HEK293 (cell line): ENCODE measurements at regions not wholly inside any gene's neighbourhood (a gene's known extent, or its start where the extent isn't known, plus 50 kb on each side); places are given as distances from the start of the nearest gene placed in this dataset.

Experiments used
- CTCF ChIA-PET: fragments of 350-600 bp; formaldehyde crosslinking; extraction: SDS; loops from one replicate; lab custom pipeline; 2021; ENCODE audit warnings: antibody characterized with exemption; lab: Yijun Ruan, JAX
- POLR2A ChIA-PET: fragments of 300-600 bp; formaldehyde crosslinking; extraction: SDS; loops from one replicate; lab custom pipeline; 2020; ENCODE audit warnings: antibody characterized with exemption, inconsistent platforms; lab: Yijun Ruan, JAX
- H3K27ac ChIP-seq: fragments of 200-500 bp; sonication (Bioruptor generic); 2 replicates; pipeline ENCODE4 v1.5.1; 2014; ENCODE audit warnings: low read depth, low read length, control low read depth, inconsistent platforms; ENCODE audit errors: extremely low read depth
- H3K36me3 ChIP-seq, 2 experiments: fragments of 200-500 bp in 1 of 2; sonication (Bioruptor generic) in 1 of 2; 1 replicate in 1 of 2; 2 replicates in 1 of 2; pipeline ENCODE4 v1.5.1; 2014 to 2017; ENCODE audit warnings: inconsistent platforms in 2 of 2, low read length in 2 of 2; ENCODE audit not compliant: control insufficient read depth in 2 of 2, insufficient read depth in 1 of 2
- H3K4me1 ChIP-seq: fragments of 200-500 bp; sonication (Bioruptor generic); 2 replicates; pipeline ENCODE4 v1.5.1; 2014; ENCODE audit warnings: mild to moderate bottlenecking, low read length, inconsistent platforms; ENCODE audit not compliant: control insufficient read depth, insufficient read depth
- H3K4me3 ChIP-seq: 2 replicates; pipeline ENCODE4 v1.5.1; 2011; ENCODE audit warnings: low read depth, mild to moderate bottlenecking, control low read depth, low read length, moderate library complexity
- H3K9me3 ChIP-seq: fragments of 200-500 bp; sonication (Bioruptor generic); 2 replicates; pipeline ENCODE4 v1.5.1; 2014; ENCODE audit warnings: low read depth, low read length, inconsistent platforms; ENCODE audit not compliant: control insufficient read depth, insufficient read depth
- CTCF ChIP-seq: fragments of 450-650 bp; formaldehyde crosslinking; IDR thresholded peaks from 2 replicates; pipeline ENCODE4 v1.5.1; 2016; ENCODE audit warnings: missing biosample characterization, missing genetic modification characterization
- GLIS1 ChIP-seq: fragments of 450-650 bp; formaldehyde crosslinking; IDR thresholded peaks from 2 replicates; pipeline ENCODE4 v1.5.1; 2016; ENCODE audit warnings: missing biosample characterization, missing genetic modification characterization
- OVOL3 ChIP-seq: fragments of 450-650 bp; formaldehyde crosslinking; IDR thresholded peaks from 2 replicates; pipeline ENCODE4 v1.5.1; 2016; ENCODE audit warnings: missing biosample characterization, missing genetic modification characterization
- PRDM1 ChIP-seq: fragments of 450-650 bp; formaldehyde crosslinking; IDR thresholded peaks from 2 replicates; pipeline ENCODE4; 2016; ENCODE audit warnings: missing biosample characterization, missing genetic modification characterization
- SETDB1 ChIP-seq: IDR thresholded peaks from one replicate; pipeline ENCODE4 v1.6.1; 2017; ENCODE audit warnings: mild to moderate bottlenecking, low read length, moderate library complexity, mixed read lengths; ENCODE audit not compliant: insufficient read length
- ZBTB10 ChIP-seq: fragments of 450-650 bp; formaldehyde crosslinking; IDR thresholded peaks from 2 replicates; pipeline ENCODE4 v1.5.1; 2016; ENCODE audit warnings: missing biosample characterization, missing genetic modification characterization
- ZBTB21 ChIP-seq: fragments of 450-650 bp; formaldehyde crosslinking; IDR thresholded peaks from 2 replicates; pipeline ENCODE4 v1.5.1; 2017; ENCODE audit warnings: missing biosample characterization, missing genetic modification characterization
- ZBTB48 ChIP-seq: fragments of 450-650 bp; formaldehyde crosslinking; IDR thresholded peaks from 2 replicates; pipeline ENCODE4 v1.5.1; 2016; ENCODE audit warnings: missing biosample characterization, missing genetic modification characterization
- ZEB2 ChIP-seq: fragments of 450-650 bp; formaldehyde crosslinking; IDR thresholded peaks from 2 replicates; pipeline ENCODE4 v1.5.1; 2016; ENCODE audit warnings: missing biosample characterization, missing genetic modification characterization
- ZFP3 ChIP-seq: fragments of 450-650 bp; formaldehyde crosslinking; IDR thresholded peaks from 2 replicates; pipeline ENCODE4 v1.5.1; 2016; ENCODE audit warnings: low read depth, missing biosample characterization, missing genetic modification characterization
- ZNF114 ChIP-seq: fragments of 450-650 bp; formaldehyde crosslinking; IDR thresholded peaks from 2 replicates; pipeline ENCODE4 v1.5.0; 2017; ENCODE audit warnings: missing biosample characterization, missing genetic modification characterization
- ZNF184 ChIP-seq: fragments of 450-650 bp; IDR thresholded peaks from 2 replicates; pipeline ENCODE4 v1.5.1; 2018; ENCODE audit warnings: missing biosample characterization, mild to moderate bottlenecking, missing genetic modification characterization
- ZNF366 ChIP-seq: fragments of 450-650 bp; formaldehyde crosslinking; conservative IDR thresholded peaks from 2 replicates; pipeline ENCODE4 v1.5.1; 2016; ENCODE audit warnings: missing biosample characterization, missing genetic modification characterization
- ZNF555 ChIP-seq: fragments of 450-650 bp; formaldehyde crosslinking; conservative IDR thresholded peaks from 2 replicates; pipeline ENCODE4 v1.5.1; 2017; ENCODE audit warnings: missing biosample characterization, mild to moderate bottlenecking, missing genetic modification characterization, inconsistent platforms
- ZNF558 ChIP-seq: fragments of 450-650 bp; formaldehyde crosslinking; IDR thresholded peaks from 2 replicates; pipeline ENCODE4 v1.5.1; 2016; ENCODE audit warnings: missing biosample characterization, missing genetic modification characterization
- ZNF561 ChIP-seq: fragments of 450-650 bp; IDR thresholded peaks from 2 replicates; pipeline ENCODE4 v1.5.1; 2018; ENCODE audit warnings: missing biosample characterization, missing genetic modification characterization, borderline replicate concordance
- ZNF623 ChIP-seq: fragments of 450-650 bp; formaldehyde crosslinking; IDR thresholded peaks from 2 replicates; pipeline ENCODE4 v1.5.1; 2016; ENCODE audit warnings: missing biosample characterization, missing genetic modification characterization
- ZNF664 ChIP-seq: fragments of 450-650 bp; formaldehyde crosslinking; IDR thresholded peaks from 2 replicates; pipeline ENCODE4 v1.5.1; 2016; ENCODE audit warnings: missing biosample characterization, missing genetic modification characterization
- ZXDB ChIP-seq: fragments of 450-650 bp; formaldehyde crosslinking; IDR thresholded peaks from 2 replicates; pipeline ENCODE4 v1.5.1; 2016; ENCODE audit warnings: missing biosample characterization, missing genetic modification characterization
- TF ChIP-seq, protein P1 (sequence below): fragments of 450-650 bp; formaldehyde crosslinking; IDR thresholded peaks from 2 replicates; pipeline ENCODE4 v1.5.1; 2016; ENCODE audit warnings: missing biosample characterization, missing genetic modification characterization, borderline replicate concordance
- TF ChIP-seq, protein P2 (sequence below): fragments of 450-650 bp; formaldehyde crosslinking; IDR thresholded peaks from 2 replicates; pipeline ENCODE4 v1.5.1; 2016; ENCODE audit warnings: missing biosample characterization, missing genetic modification characterization

DNA sequence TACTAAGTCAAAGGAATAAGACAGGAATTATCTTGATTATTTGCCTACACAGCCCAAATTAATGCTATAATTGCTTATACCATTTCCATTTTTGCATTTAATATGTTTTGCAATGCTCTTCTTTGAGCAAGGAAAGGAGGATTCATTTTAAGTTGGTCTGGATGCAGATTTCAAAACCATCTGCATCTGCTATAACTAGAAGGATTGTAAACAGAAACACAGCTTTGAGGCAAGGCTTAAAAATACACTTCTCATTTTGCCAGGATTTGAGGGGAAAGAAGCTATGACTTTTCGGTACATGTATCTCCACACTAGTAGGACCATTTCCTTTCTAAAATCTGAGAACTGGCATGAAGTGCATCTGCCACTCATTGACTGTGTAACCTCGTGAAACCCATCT is 95.9 kb upstream of the MTNR1B start:
- Histone ChIP-seq H3K27ac (no peak overlapping the region), H3K36me3 (no peaks in the 10 kb centered on the region), H3K9me3 (no peaks in the 10 kb centered on the region), H3K4me1 (peaks cover 3% of the 10 kb centered on the region; the same call in 1 of the 2 replicates), H3K4me3 (no peak overlapping the region)
- ChIA-PET POLR2A (no interaction called here), CTCF (interaction anchor here (1.0 kb wide), 1 partner anchor 13 kb away, joined by 4 read pairs; no protein-coding TSS in a partner anchor)
- TF ChIP-seq, protein P1, sequence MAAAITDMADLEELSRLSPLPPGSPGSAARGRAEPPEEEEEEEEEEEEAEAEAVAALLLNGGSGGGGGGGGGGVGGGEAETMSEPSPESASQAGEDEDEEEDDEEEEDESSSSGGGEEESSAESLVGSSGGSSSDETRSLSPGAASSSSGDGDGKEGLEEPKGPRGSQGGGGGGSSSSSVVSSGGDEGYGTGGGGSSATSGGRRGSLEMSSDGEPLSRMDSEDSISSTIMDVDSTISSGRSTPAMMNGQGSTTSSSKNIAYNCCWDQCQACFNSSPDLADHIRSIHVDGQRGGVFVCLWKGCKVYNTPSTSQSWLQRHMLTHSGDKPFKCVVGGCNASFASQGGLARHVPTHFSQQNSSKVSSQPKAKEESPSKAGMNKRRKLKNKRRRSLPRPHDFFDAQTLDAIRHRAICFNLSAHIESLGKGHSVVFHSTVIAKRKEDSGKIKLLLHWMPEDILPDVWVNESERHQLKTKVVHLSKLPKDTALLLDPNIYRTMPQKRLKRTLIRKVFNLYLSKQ (tag by site-specific recombination): no peak
- TF ChIP-seq ZNF555 (tag by site-specific recombination) (no peak), ZXDB (tag by site-specific recombination) (no peak), ZNF184 (tag by site-specific recombination) (no peak), ZBTB21 (tag by site-specific recombination) (no peak), SETDB1 (no peak), ZNF366 (tag by site-specific recombination) (no peak)

DNA sequence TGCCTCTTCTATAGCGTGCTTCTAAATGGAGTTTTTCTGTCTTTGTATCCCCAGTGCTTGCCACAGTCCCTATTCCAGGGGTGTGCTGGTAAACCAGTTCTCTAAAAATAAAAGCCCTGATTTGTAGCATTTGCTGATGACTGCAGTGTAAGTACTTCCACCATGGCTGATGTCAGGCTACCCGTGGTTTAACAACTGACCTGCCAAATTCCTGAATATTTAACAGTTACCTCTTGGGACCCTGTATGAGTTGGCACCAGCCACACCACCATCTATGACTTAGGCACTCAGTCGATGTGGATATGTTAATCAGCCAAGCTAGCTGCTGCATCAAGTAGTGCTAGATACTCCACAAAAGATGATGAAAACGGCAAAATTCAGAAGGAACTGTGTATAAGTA is 94.0 kb upstream of the MTNR1B start:
- ChIA-PET POLR2A (no interaction called here), CTCF (no interaction called here)
- Histone ChIP-seq H3K9me3 (no peaks in the 10 kb centered on the region), H3K27ac (no peak overlapping the region), H3K4me1 (no peaks in the 10 kb centered on the region), H3K4me3 (no peak overlapping the region), H3K36me3 (no peaks in the 10 kb centered on the region)
- no peak for TF ChIP-seq ZBTB10
- TF ChIP-seq ZNF558 (tag by site-specific recombination): no peak
- no peak for TF ChIP-seq ZBTB48 (tag by site-specific recombination)
- TF ChIP-seq ZNF114 (tag by site-specific recombination): no peak
- no peak for TF ChIP-seq ZNF561 (tag by site-specific recombination)
- TF ChIP-seq CTCF (tag by site-specific recombination): no peak
- no peak for TF ChIP-seq ZNF664 (tag by site-specific recombination)
- no peak for TF ChIP-seq OVOL3
- TF ChIP-seq ZNF623 (tag by site-specific recombination): no peak
- no peak for TF ChIP-seq ZEB2 (tag by site-specific recombination)
- no peak for TF ChIP-seq ZNF366 (tag by site-specific recombination)
- no peak for TF ChIP-seq ZFP3
- no peak for TF ChIP-seq GLIS1 (tag by site-specific recombination)
- TF ChIP-seq PRDM1 (tag by site-specific recombination): no peak
- TF ChIP-seq, protein P2, sequence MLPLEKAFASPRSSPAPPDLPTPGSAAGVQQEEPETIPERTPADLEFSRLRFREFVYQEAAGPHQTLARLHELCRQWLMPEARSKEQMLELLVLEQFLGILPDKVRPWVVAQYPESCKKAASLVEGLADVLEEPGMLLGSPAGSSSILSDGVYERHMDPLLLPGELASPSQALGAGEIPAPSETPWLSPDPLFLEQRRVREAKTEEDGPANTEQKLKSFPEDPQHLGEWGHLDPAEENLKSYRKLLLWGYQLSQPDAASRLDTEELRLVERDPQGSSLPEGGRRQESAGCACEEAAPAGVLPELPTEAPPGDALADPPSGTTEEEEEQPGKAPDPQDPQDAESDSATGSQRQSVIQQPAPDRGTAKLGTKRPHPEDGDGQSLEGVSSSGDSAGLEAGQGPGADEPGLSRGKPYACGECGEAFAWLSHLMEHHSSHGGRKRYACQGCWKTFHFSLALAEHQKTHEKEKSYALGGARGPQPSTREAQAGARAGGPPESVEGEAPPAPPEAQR: no peak
